ENCODE measurements at regions not wholly inside any gene's neighbourhood (a gene's known extent, or its start where the extent isn't known, plus 50 kb on each side); places are given as distances from the start of the nearest gene placed in this dataset.

- Histone ChIP-seq H3K36me3 (no peaks in the 10 kb centered on the region), H3K27ac (no peak overlapping the region), H3K4me1 (no peaks in the 10 kb centered on the region), H3K9me3 (no peaks in the 10 kb centered on the region), H3K4me3 (no peak overlapping the region), H3K27me3 (no peaks in the 10 kb centered on the region)
- TF ChIP-seq POLR2A (IDR thresholded peaks at IDR 0.05) (no peak), CTCF (IDR thresholded peaks at IDR 0.05) (no peak), EP300 (IDR thresholded peaks at IDR 0.05) (no peak), POLR2AphosphoS5 (IDR thresholded peaks at IDR 0.05) (no peak)
- intact Hi-C loops (cut with DNase I; ENCODE audit: low total_unique reads): no loop called here
- DNase-seq: no peak
Observed at GRCh38 chr6:145384503-145384902, 350.8 kb downstream of the EPM2A start.

GRCh38 chr6:145396499-145396898 is 338.8 kb downstream of the EPM2A start:
- no peak for TF ChIP-seq POLR2A (IDR thresholded peaks at IDR 0.05)
- no peak for TF ChIP-seq CTCF (IDR thresholded peaks at IDR 0.05)
- TF ChIP-seq EP300 (IDR thresholded peaks at IDR 0.05): no peak
- TF ChIP-seq POLR2AphosphoS5 (IDR thresholded peaks at IDR 0.05): no peak
- Histone ChIP-seq H3K4me1 (no peaks in the 10 kb centered on the region), H3K27me3 (no peaks in the 10 kb centered on the region), H3K36me3 (no peaks in the 10 kb centered on the region), H3K4me3 (no peak overlapping the region), H3K27ac (no peak overlapping the region), H3K9me3 (no peaks in the 10 kb centered on the region)
- no peak for DNase-seq
- intact Hi-C loops (cut with DNase I; ENCODE audit: low total_unique reads): no loop called here
- WGBS, 5 donors: 74 to 95% (median 93%) methylated on average over 1 of the region's 1 CpG

- no peak for DNase-seq
- intact Hi-C loops (cut with DNase I; ENCODE audit: low total_unique reads): no loop called here
- Histone ChIP-seq H3K4me1 (no peaks in the 10 kb centered on the region), H3K27ac (no peak overlapping the region), H3K27me3 (no peaks in the 10 kb centered on the region), H3K36me3 (no peaks in the 10 kb centered on the region), H3K4me3 (no peak overlapping the region), H3K9me3 (no peaks in the 10 kb centered on the region)
- no peak for TF ChIP-seq POLR2A (IDR thresholded peaks at IDR 0.05)
- no peak for TF ChIP-seq CTCF (IDR thresholded peaks at IDR 0.05)
- 82 to 96% (median 92%) methylated on average over 4 of the region's 4 CpGs for WGBS, 5 donors
Observed at GRCh38 chr6:145400508-145400907, 334.8 kb downstream of the EPM2A start.

- DNase-seq: no peak
- 87 to 91% (median 90%) methylated on average over 5 of the region's 5 CpGs for WGBS, 5 donors
- Histone ChIP-seq H3K4me3 (no peak overlapping the region), H3K9me3 (no peaks in the 10 kb centered on the region), H3K4me1 (no peaks in the 10 kb centered on the region), H3K27me3 (no peaks in the 10 kb centered on the region), H3K27ac (no peak overlapping the region), H3K36me3 (no peaks in the 10 kb centered on the region)
- no peak for TF ChIP-seq CTCF (IDR thresholded peaks at IDR 0.05)
- no peak for TF ChIP-seq POLR2A (IDR thresholded peaks at IDR 0.05)
- TF ChIP-seq POLR2AphosphoS5 (IDR thresholded peaks at IDR 0.05): no peak
- no peak for TF ChIP-seq EP300 (IDR thresholded peaks at IDR 0.05)
- intact Hi-C loops (cut with DNase I; ENCODE audit: low total_unique reads): no loop called here
Observed at GRCh38 chr6:145405006-145405551, 330.2 kb downstream of the EPM2A start.
